ENCODE measurements at regions not wholly inside any gene's neighbourhood (a gene's known extent, or its start where the extent isn't known, plus 50 kb on each side); places are given as distances from the start of the nearest gene placed in this dataset.

- TF ChIP-seq POLR2AphosphoS5 (IDR thresholded peaks at IDR 0.05) (no peak), EP300 (IDR thresholded peaks at IDR 0.05) (no peak), CTCF (IDR thresholded peaks at IDR 0.05) (no peak), POLR2A (IDR thresholded peaks at IDR 0.05) (no peak)
These were observed 127.0 kb upstream of the MON1B start for GRCh38 chr16:77064037-77064436.

Data from stomach (tissue), 4 donors.